Tibial nerve (tissue), 4 donors: ENCODE measurements at regions not wholly inside any gene's neighbourhood (a gene's known extent, or its start where the extent isn't known, plus 50 kb on each side); places are given as distances from the start of the nearest gene placed in this dataset.

Experiments used
- EP300 ChIP-seq, 2 donors: sonication (generic); formaldehyde crosslinking; IDR thresholded peaks; one replicate each; pipeline ENCODE4 v1.6.1; 2017; ENCODE audit warnings: antibody characterized with exemption in 2 of 2, mild to moderate bottlenecking in 1 of 2
- POLR2A ChIP-seq, 2 donors: fragments of 450-650 bp; IDR thresholded peaks; one replicate each; pipeline ENCODE4 v1.6.1; 2017; ENCODE audit warnings: antibody characterized with exemption in 2 of 2, mild to moderate bottlenecking in 2 of 2, moderate library complexity in 2 of 2
- TF ChIP-seq, protein P1 (sequence below), 5 experiments: fragments of 200-600 bp in 3 of 5; fragments of 450-650 bp in 2 of 5; sonication (generic) in 3 of 5; IDR thresholded peaks; one replicate each; pipeline ENCODE4 v1.5.1; 2016 to 2019; ENCODE audit warnings: antibody characterized with exemption in 5 of 5, mild to moderate bottlenecking in 3 of 5, moderate library complexity in 2 of 5

DNA sequence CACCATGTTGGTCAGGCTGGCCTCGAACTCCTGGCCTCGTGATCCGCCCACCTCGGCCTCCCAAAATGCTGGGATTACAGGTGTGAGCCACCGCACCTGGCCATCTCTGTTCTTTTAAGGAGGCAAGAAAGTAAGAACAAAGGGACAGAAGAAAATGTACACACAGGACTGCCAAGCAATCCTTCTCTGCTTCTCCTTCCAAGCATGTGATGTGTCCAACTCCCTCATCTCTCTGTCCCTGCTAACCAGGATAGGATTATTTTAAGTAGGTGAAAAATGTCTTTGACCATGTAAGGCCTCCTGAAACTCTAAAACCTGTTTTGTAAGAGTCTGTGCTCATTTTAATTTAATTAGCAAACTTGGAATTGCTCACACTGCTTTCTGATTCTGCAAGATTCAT, 89.3 kb upstream of the ATL2 start:
- TF ChIP-seq POLR2A (IDR thresholded peaks at IDR 0.05) (no peak), EP300 (IDR thresholded peaks at IDR 0.05) (no peak)
- TF ChIP-seq, protein P1, sequence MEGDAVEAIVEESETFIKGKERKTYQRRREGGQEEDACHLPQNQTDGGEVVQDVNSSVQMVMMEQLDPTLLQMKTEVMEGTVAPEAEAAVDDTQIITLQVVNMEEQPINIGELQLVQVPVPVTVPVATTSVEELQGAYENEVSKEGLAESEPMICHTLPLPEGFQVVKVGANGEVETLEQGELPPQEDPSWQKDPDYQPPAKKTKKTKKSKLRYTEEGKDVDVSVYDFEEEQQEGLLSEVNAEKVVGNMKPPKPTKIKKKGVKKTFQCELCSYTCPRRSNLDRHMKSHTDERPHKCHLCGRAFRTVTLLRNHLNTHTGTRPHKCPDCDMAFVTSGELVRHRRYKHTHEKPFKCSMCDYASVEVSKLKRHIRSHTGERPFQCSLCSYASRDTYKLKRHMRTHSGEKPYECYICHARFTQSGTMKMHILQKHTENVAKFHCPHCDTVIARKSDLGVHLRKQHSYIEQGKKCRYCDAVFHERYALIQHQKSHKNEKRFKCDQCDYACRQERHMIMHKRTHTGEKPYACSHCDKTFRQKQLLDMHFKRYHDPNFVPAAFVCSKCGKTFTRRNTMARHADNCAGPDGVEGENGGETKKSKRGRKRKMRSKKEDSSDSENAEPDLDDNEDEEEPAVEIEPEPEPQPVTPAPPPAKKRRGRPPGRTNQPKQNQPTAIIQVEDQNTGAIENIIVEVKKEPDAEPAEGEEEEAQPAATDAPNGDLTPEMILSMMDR (IDR thresholded peaks at IDR 0.05) = no peak
